NB4 (cell line): ENCODE measurements at regions not wholly inside any gene's neighbourhood (a gene's known extent, or its start where the extent isn't known, plus 50 kb on each side); places are given as distances from the start of the nearest gene placed in this dataset.

ENCODE experiments used
- DNase-seq: peaks from one replicate; pipeline ENCODE4 v3.0.0; 2010; ENCODE audit warnings: low read depth
- H3K4me3 ChIP-seq: one replicate; pipeline ENCODE4 v1.5.1; 2011; ENCODE audit warnings: mild to moderate bottlenecking, low read depth, low read length, moderate library complexity
- CTCF ChIP-seq: IDR thresholded peaks from one replicate; pipeline ENCODE4 v1.5.1; 2012; ENCODE audit warnings: low read depth, low read length
- MAX ChIP-seq: IDR thresholded peaks from 2 replicates; pipeline ENCODE4 v1.6.1; 2011; ENCODE audit warnings: low read depth, low read length
- MYC ChIP-seq: IDR thresholded peaks from 2 replicates; pipeline ENCODE4 v1.6.1; 2011; ENCODE audit warnings: low read depth, low read length
- POLR2A ChIP-seq: IDR thresholded peaks from 2 replicates; pipeline ENCODE4 v1.6.1; 2011; ENCODE audit warnings: mild to moderate bottlenecking; ENCODE audit not compliant: insufficient read length; ENCODE audit errors: extremely low read depth

GRCh38 chr5:89283728-89284493 lies 400.9 kb upstream of the MEF2C start:
- DNase-seq = no peak
- TF ChIP-seq POLR2A (no peak), CTCF (peak; percentile 1)
- no peak overlapping the region for H3K4me3 ChIP-seq

DNA sequence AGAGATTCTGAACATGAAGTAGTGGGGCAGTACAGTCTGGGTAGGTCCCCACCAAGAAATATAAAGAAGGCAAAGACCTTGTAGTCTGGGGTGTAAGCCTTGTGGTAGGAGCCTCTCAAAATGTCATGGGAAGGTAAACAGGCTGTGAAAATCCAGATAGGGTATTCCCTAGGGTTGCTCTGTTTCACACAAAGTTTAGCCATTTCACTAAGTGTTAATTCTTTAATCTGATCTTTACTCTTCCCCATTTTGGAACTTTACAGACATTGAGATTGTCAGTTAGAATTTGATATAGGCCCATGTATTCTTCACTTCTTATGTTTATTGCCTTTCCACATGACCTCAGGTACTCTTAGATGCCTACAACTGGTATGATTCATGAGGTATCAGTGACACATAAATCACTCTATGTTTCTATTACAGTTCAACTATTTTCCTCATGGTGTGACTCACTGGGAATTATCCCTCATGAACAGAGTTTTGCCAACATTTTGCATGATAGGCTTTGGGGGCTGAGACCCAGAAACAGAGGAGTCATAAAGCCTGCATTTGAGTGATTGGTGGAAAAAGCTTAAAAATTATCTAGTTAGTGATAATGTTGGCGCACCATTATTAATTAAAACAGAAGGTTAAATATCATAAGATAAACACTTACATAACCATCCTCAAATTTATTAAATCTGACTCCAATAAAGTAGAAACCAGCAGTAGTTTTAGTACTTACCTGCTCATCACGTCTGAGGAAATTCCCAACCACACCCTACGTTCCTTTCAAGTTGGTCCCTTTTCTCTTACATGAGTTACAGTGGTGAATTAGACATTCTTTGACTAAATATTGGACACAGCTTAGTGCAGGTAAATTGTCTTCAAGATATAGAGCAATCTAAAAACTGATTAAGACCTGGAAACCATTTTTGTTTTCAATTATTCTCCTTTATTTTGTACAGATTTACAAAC lies 399.8 kb upstream of the MEF2C start:
- no peak overlapping the region for H3K4me3 ChIP-seq
- DNase-seq = no peak
- TF ChIP-seq MAX (no peak), CTCF (no peak), POLR2A (no peak), MYC (no peak)

DNA sequence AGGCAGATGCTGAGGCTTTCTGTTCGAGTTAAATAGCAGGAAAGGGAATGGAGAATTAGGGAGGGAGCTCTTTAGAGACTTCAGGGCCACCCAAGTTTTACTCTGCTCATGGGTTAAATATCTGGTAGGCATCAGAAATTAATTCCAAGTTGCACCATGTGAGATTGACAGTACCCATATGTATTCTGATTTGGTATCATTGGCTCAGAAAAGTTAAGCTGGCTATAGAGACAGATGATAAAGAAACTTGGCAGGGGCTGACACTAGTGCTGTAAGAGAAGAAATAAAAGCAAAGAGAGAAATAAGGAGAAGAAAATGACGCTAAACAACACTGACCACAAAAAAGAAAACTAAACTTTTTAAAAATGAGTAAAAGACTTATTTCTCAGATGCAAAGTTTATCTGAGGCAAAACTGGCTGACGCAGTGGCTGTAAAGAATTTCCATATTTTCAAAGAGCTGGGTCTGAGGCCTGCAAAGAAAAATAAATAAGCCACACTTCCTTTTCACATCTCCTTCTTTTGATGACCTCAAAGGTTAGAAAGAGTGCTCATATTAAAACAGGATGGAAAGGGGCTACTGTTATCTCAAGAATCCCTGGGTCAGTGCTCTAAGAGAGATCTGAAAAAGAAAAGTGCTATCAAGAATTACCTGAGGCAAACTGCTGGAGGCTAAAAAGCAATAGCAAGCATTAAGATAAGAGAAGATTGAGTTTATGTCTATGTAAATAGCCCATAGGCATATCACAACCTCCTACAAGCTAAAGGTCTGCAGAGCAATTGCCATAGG lies 399.0 kb upstream of the MEF2C start:
- no peak for TF ChIP-seq POLR2A
- no peak for DNase-seq
- H3K4me3 ChIP-seq = no peak overlapping the region

DNA sequence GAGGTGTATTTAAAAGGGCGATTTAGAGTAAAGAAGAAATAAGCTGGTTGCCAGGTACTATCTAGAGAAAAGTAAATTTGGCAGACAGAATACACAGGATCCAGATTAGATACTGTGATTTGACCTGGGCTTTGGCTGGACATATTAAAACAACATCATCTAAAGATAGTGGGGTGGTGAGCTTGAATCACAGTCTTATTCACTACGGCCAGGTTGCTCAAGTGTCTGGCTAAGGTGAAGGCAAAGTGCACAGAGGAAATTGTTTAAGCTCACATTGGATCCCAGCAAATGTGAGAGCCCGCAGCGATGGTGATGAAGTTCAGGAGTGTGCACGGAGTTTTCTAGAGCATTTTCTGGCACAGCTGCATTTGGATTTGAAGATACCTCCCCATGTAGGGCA lies 398.2 kb upstream of the MEF2C start:
- H3K4me3 ChIP-seq = no peak overlapping the region
- no peak for TF ChIP-seq POLR2A
- no peak for TF ChIP-seq CTCF
- TF ChIP-seq MYC = no peak
- TF ChIP-seq MAX = no peak
- DNase-seq = no peak

GRCh38 chr5:89280103-89281037 lies 397.4 kb upstream of the MEF2C start:
- H3K4me3 ChIP-seq = no peak overlapping the region
- TF ChIP-seq MAX = no peak
- TF ChIP-seq MYC = no peak
- no peak for TF ChIP-seq POLR2A
- TF ChIP-seq CTCF = no peak
- DNase-seq = no peak
